Spleen (tissue), 7 donors: ENCODE measurements at regions not wholly inside any gene's neighbourhood (a gene's known extent, or its start where the extent isn't known, plus 50 kb on each side); places are given as distances from the start of the nearest gene placed in this dataset.

Experiments
- CTCF ChIP-seq, 11 experiments: fragments of 200-600 bp in 7 of 11; fragments of 450-650 bp in 4 of 11; sonication (generic) in 4 of 11; IDR thresholded peaks in 8 of 11; conservative IDR thresholded peaks in 3 of 11; 1 replicate in 7 of 11; 2 replicates in 4 of 11; pipeline versions ENCODE4 v1.4.0 to v1.8.0; 2016 to 2021; ENCODE audit warnings: antibody characterized with exemption in 11 of 11, inconsistent platforms in 4 of 11, mild to moderate bottlenecking in 1 of 11
- POLR2A ChIP-seq, 3 donors: fragments of 450-650 bp; IDR thresholded peaks; one replicate each; pipeline ENCODE4 v1.5.1; 2017; ENCODE audit warnings: antibody characterized with exemption in 3 of 3, mild to moderate bottlenecking in 1 of 3
- POLR2AphosphoS5 ChIP-seq, 3 donors: sonication (generic); formaldehyde crosslinking; IDR thresholded peaks; one replicate each; pipeline ENCODE4 v1.5.1; 2017; ENCODE audit warnings: antibody characterized with exemption in 3 of 3
- donor health status: DM: no; HTN: no; CAD: no; lungs with moderate emphysema.
- donor health status: DM: no; HTN: no; CAD: no.
- donor health status: DM: no; HTN: no; CAD: no.

- TF ChIP-seq POLR2A (IDR thresholded peaks at IDR 0.05): no peak
- TF ChIP-seq CTCF (IDR thresholded peaks at IDR 0.05 in 8 of 11, conservative IDR thresholded peaks at IDR 0.05 in 3 of 11): no peak
- no peak for TF ChIP-seq POLR2AphosphoS5 (IDR thresholded peaks at IDR 0.05)
Measured at GRCh38 chr22:25508761-25509321, 55.6 kb upstream of the GRK3 start.
